ENCODE measurements at regions not wholly inside any gene's neighbourhood (a gene's known extent, or its start where the extent isn't known, plus 50 kb on each side); places are given as distances from the start of the nearest gene placed in this dataset.
A peak's percentile ranks its signal among the peaks of the same experiment; 100 is the strongest.

DNA sequence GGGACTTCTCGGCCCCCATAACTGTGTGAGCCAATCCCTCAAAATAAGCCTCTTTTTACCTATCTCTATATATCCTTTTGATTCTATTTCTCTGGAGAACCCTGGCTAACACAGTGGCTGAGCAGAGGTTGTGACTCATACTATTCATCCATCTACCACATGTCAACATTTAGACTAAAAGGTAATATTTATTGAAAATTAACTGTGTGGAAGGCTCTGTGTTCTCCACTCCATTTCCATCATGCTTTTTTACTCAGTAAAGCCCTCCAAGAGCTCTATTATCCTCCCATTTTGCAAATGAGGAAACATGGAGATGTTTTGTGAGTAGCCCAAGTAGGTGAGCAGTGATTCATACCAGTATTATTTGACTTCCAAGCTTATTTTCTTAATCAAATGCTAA, 217.9 kb upstream of the DCBLD2 start:
- no peak for DNase-seq (ENCODE audit: low spot score)
- intact Hi-C loops (cut with micrococcal nuclease; ENCODE audit: unreplicated experiment), result loop anchor here (10.0 kb wide), 1 partner anchor 405 kb away; no protein-coding TSS in a partner anchor
- Histone ChIP-seq H3K4me1 (ENCODE audit: insufficient read depth, low read length, poor library complexity, severe bottlenecking) (no peaks in the 10 kb centered on the region), H3K9me3 (ENCODE audit: low read depth, low read length, poor library complexity, severe bottlenecking) (no peaks in the 10 kb centered on the region), H3K4me3 (ENCODE audit: low read depth, low read length, poor library complexity, severe bottlenecking) (no peak overlapping the region), H3K36me3 (ENCODE audit: insufficient read depth, low read length, poor library complexity, severe bottlenecking) (no peaks in the 10 kb centered on the region), H3K27me3 (replicated peaks; ENCODE audit: insufficient read depth, low read depth, low read length, poor library complexity) (no peaks in the 10 kb centered on the region), H3K27ac (ENCODE audit: low read depth, low read length, poor library complexity, severe bottlenecking) (no peak overlapping the region)
- POLR2A ChIA-PET (ENCODE audit: low non-redundant PET), result no interaction called here
- BruUV-seq (replicated peaks), result no TSS peak
- CTCF ChIA-PET, result no interaction called here
- TF ChIP-seq EZH2 (IDR thresholded peaks at IDR 0.05; ENCODE audit: borderline replicate concordance, low read depth, low read length, poor library complexity, severe bottlenecking), result no peak
- TF ChIP-seq, protein P1, sequence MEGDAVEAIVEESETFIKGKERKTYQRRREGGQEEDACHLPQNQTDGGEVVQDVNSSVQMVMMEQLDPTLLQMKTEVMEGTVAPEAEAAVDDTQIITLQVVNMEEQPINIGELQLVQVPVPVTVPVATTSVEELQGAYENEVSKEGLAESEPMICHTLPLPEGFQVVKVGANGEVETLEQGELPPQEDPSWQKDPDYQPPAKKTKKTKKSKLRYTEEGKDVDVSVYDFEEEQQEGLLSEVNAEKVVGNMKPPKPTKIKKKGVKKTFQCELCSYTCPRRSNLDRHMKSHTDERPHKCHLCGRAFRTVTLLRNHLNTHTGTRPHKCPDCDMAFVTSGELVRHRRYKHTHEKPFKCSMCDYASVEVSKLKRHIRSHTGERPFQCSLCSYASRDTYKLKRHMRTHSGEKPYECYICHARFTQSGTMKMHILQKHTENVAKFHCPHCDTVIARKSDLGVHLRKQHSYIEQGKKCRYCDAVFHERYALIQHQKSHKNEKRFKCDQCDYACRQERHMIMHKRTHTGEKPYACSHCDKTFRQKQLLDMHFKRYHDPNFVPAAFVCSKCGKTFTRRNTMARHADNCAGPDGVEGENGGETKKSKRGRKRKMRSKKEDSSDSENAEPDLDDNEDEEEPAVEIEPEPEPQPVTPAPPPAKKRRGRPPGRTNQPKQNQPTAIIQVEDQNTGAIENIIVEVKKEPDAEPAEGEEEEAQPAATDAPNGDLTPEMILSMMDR (conservative IDR thresholded peaks at IDR 0.05; ENCODE audit: low read depth, low read length), result no peak

DNA sequence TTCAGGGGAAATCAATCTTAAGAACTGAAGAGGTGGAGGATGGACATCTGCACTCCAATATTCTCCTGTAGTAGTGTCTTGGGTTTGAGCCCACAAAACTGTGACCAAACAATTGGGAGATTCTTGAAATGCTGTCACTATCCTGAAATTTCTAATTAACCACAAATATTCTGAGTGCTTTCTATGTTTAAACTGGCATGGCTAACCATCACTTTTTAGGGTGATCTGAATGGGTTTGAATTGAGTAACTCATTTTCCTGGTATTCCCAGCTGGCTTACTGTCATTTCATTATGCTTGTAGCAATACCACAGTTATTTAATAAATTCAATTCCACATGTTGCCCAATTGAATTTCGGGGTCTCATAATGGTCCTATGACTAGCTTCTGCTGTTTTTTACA, 216.9 kb upstream of the DCBLD2 start:
- Histone ChIP-seq H3K36me3 (ENCODE audit: insufficient read depth, low read length, poor library complexity, severe bottlenecking) (no peaks in the 10 kb centered on the region), H3K4me1 (ENCODE audit: insufficient read depth, low read length, poor library complexity, severe bottlenecking) (no peaks in the 10 kb centered on the region), H3K9me3 (ENCODE audit: low read depth, low read length, poor library complexity, severe bottlenecking) (no peaks in the 10 kb centered on the region), H3K27ac (ENCODE audit: low read depth, low read length, poor library complexity, severe bottlenecking) (no peak overlapping the region), H3K4me3 (ENCODE audit: low read depth, low read length, poor library complexity, severe bottlenecking) (no peak overlapping the region), H3K27me3 (replicated peaks; ENCODE audit: insufficient read depth, low read depth, low read length, poor library complexity) (no peaks in the 10 kb centered on the region)
- no peak for TF ChIP-seq EZH2 (IDR thresholded peaks at IDR 0.05; ENCODE audit: borderline replicate concordance, low read depth, low read length, poor library complexity, severe bottlenecking)
- TF ChIP-seq, protein P1 (conservative IDR thresholded peaks at IDR 0.05; ENCODE audit: low read depth, low read length), result no peak
- intact Hi-C loops (cut with micrococcal nuclease; ENCODE audit: unreplicated experiment), result loop anchor here (10.0 kb wide), 1 partner anchor 406 kb away; no protein-coding TSS in a partner anchor
- BruUV-seq (replicated peaks), result no TSS peak
- POLR2A ChIA-PET (ENCODE audit: low non-redundant PET), result no interaction called here
- CTCF ChIA-PET, result no interaction called here
- no peak for DNase-seq (ENCODE audit: low spot score)

- peak; percentile 60 for DNase-seq (ENCODE audit: low spot score)
- BruUV-seq (replicated peaks), result no TSS peak
- TF ChIP-seq EZH2 (IDR thresholded peaks at IDR 0.05; ENCODE audit: borderline replicate concordance, low read depth, low read length, poor library complexity, severe bottlenecking), result no peak
- TF ChIP-seq, protein P1 (conservative IDR thresholded peaks at IDR 0.05; ENCODE audit: low read depth, low read length), result peak; percentile 63
- CTCF ChIA-PET, result interaction anchor here (1.3 kb wide), 1 partner anchor 58 kb away, joined by 3 read pairs; no protein-coding TSS in a partner anchor
- H3K36me3 ChIP-seq (ENCODE audit: insufficient read depth, low read length, poor library complexity, severe bottlenecking), result no peaks in the 10 kb centered on the region
- POLR2A ChIA-PET (ENCODE audit: low non-redundant PET), result no interaction called here
- H3K27ac ChIP-seq (ENCODE audit: low read depth, low read length, poor library complexity, severe bottlenecking), result no peak overlapping the region
- no peaks in the 10 kb centered on the region for H3K27me3 ChIP-seq (replicated peaks; ENCODE audit: insufficient read depth, low read depth, low read length, poor library complexity)
- no peak overlapping the region for H3K4me3 ChIP-seq (ENCODE audit: low read depth, low read length, poor library complexity, severe bottlenecking)
- H3K9me3 ChIP-seq (ENCODE audit: low read depth, low read length, poor library complexity, severe bottlenecking), result no peaks in the 10 kb centered on the region
- intact Hi-C loops (cut with micrococcal nuclease; ENCODE audit: unreplicated experiment), result loop anchor here (2.0 to 10.0 kb wide), 2 partner anchors 410 to 638 kb away; no protein-coding TSS in a partner anchor
- no peaks in the 10 kb centered on the region for H3K4me1 ChIP-seq (ENCODE audit: insufficient read depth, low read length, poor library complexity, severe bottlenecking)
Measured at GRCh38 chr3:99114565-99115291, 213.2 kb upstream of the DCBLD2 start.
